LNCAP (cell line): ENCODE measurements at regions not wholly inside any gene's neighbourhood (a gene's known extent, or its start where the extent isn't known, plus 50 kb on each side); places are given as distances from the start of the nearest gene placed in this dataset.

Source experiments
- CTCF ChIP-seq: fragments of 450-650 bp; IDR thresholded peaks from 2 replicates; pipeline ENCODE4 v1.5.1; 2017; ENCODE audit warnings: mild to moderate bottlenecking

GRCh38 chr20:57783956-57784837, 74.4 kb upstream of the PMEPA1 start:
- TF ChIP-seq CTCF: no peak

GRCh38 chr20:57783196-57783595, 73.4 kb upstream of the PMEPA1 start:
- no peak for TF ChIP-seq CTCF

GRCh38 chr20:57782631-57783041, 72.8 kb upstream of the PMEPA1 start:
- no peak for TF ChIP-seq CTCF

- TF ChIP-seq CTCF: no peak
These were observed 72.1 kb upstream of the PMEPA1 start for GRCh38 chr20:57781901-57782300.

GRCh38 chr20:57780906-57781305, 71.1 kb upstream of the PMEPA1 start:
- no peak for TF ChIP-seq CTCF

- no peak for TF ChIP-seq CTCF
These were observed 70.6 kb upstream of the PMEPA1 start for GRCh38 chr20:57780398-57780797.

GRCh38 chr20:57779401-57780003, 69.7 kb upstream of the PMEPA1 start:
- TF ChIP-seq CTCF: no peak
